Natural killer cell (primary cell): ENCODE measurements at regions not wholly inside any gene's neighbourhood (a gene's known extent, or its start where the extent isn't known, plus 50 kb on each side); places are given as distances from the start of the nearest gene placed in this dataset.

ENCODE experiments used
- ATAC-seq, 3 donors: fragments of 150-1000 bp in 2 of 3; fragments of 200-7000 bp in 1 of 3; cut with Tn5 transposase; 1 replicate in 1 of 3; 2 replicates in 2 of 3; pipeline ENCODE4 v1.10.0; 2021; ENCODE audit warnings: mild to moderate bottlenecking in 2 of 3, moderate library complexity in 2 of 3
- DNase-seq, 2 donors: peaks; one replicate each; pipeline versions ENCODE4 v3.0.0 to v3.0.0-alpha.2; 2013 to 2021; ENCODE audit warnings: mixed read lengths in 1 of 2
- H3K27ac ChIP-seq: one replicate; pipeline ENCODE4 v1.5.1; 2013; ENCODE audit warnings: mild to moderate bottlenecking, low read length
- H3K27me3 ChIP-seq: one replicate; pipeline ENCODE4 v1.6.1; 2013; ENCODE audit warnings: low read length; ENCODE audit not compliant: control insufficient read depth, insufficient read depth
- H3K36me3 ChIP-seq: one replicate; pipeline ENCODE4 v1.6.1; 2013; ENCODE audit warnings: low read length; ENCODE audit not compliant: control insufficient read depth, insufficient read depth
- H3K4me1 ChIP-seq: one replicate; pipeline ENCODE4 v1.6.1; 2013; ENCODE audit warnings: low read length; ENCODE audit not compliant: control insufficient read depth, insufficient read depth
- H3K4me3 ChIP-seq: one replicate; pipeline ENCODE4 v1.5.1; 2013; ENCODE audit warnings: low read length
- H3K9me3 ChIP-seq: one replicate; pipeline ENCODE4 v1.6.1; 2013; ENCODE audit warnings: low read length; ENCODE audit not compliant: control insufficient read depth, insufficient read depth
- H3K27ac Mint-ChIP-seq, 2 donors: one replicate each; pipeline ENCODE4 v1.8.0; 2022; ENCODE audit warnings: mild to moderate bottlenecking in 2 of 2, mixed read lengths in 2 of 2, moderate library complexity in 1 of 2
- H3K27me3 Mint-ChIP-seq, 2 donors: one replicate each; pipeline ENCODE4 v1.8.0; 2022; ENCODE audit warnings: low read depth in 2 of 2, mixed read lengths in 2 of 2
- H3K36me3 Mint-ChIP-seq: one replicate; pipeline ENCODE4 v1.8.0; 2022; ENCODE audit warnings: mixed read lengths
- H3K4me1 Mint-ChIP-seq, 2 donors: one replicate each; pipeline ENCODE4 v1.8.0; 2022; ENCODE audit warnings: mixed read lengths in 2 of 2
- H3K4me3 Mint-ChIP-seq: one replicate; pipeline ENCODE4 v1.8.0; 2022; ENCODE audit warnings: mild to moderate bottlenecking, moderate library complexity, mixed read lengths
- H3K9me3 Mint-ChIP-seq, 2 donors: one replicate each; pipeline ENCODE4 v1.8.0; 2022; ENCODE audit warnings: mixed read lengths in 2 of 2
- WGBS: methylation state at CpG from one replicate; pipeline ENCODE4 v1.1.7; 2013; ENCODE audit warnings: missing lambda C conversion rate; ENCODE audit not compliant: insufficient coverage; 5-methylcytosine and 5-hydroxymethylcytosine counted together
- intact Hi-C: fragments of 100-400 bp; cut with micrococcal nuclease; formaldehyde crosslinking; loops from one replicate; pipeline ENCODE4 v1.14.2; 2022
- TF ChIP-seq, protein P1 (sequence below): fragments of 200-600 bp; IDR thresholded peaks from one replicate; pipeline ENCODE4 v1.8.0; 2022; ENCODE audit warnings: antibody characterized with exemption

DNA sequence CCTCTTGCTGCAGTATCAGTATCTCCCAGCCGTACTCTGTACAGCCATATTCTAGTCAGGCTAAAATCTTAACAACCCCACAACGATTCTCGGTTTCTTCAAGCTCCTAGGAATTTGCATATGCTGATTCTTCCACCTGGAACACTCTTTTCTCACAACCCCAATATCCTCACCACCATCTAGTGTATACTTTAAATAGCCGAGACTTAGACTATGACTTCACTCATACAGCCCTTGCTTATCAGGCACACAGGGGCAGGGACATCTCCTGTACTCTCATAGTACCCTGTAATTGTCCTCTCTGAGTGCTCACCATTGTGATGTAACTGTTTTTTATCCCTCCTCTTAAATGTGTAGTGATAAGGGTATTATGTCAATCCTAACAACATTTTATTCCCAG is 2126.4 kb upstream of the TENM3 start:
- Histone ChIP-seq H3K27me3 (no peaks in the 10 kb centered on the region), H3K9me3 (no peaks in the 10 kb centered on the region), H3K36me3 (no peaks in the 10 kb centered on the region), H3K4me1 (no peaks in the 10 kb centered on the region), H3K27ac (no peak overlapping the region), H3K4me3 (no peak overlapping the region)
- H3K9me3 Mint-ChIP-seq: peaks cover 10 to 15% of the 10 kb centered on the region in 2 donors
- TF ChIP-seq, protein P1, sequence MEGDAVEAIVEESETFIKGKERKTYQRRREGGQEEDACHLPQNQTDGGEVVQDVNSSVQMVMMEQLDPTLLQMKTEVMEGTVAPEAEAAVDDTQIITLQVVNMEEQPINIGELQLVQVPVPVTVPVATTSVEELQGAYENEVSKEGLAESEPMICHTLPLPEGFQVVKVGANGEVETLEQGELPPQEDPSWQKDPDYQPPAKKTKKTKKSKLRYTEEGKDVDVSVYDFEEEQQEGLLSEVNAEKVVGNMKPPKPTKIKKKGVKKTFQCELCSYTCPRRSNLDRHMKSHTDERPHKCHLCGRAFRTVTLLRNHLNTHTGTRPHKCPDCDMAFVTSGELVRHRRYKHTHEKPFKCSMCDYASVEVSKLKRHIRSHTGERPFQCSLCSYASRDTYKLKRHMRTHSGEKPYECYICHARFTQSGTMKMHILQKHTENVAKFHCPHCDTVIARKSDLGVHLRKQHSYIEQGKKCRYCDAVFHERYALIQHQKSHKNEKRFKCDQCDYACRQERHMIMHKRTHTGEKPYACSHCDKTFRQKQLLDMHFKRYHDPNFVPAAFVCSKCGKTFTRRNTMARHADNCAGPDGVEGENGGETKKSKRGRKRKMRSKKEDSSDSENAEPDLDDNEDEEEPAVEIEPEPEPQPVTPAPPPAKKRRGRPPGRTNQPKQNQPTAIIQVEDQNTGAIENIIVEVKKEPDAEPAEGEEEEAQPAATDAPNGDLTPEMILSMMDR: no peak
- no peaks in the 10 kb centered on the region for H3K27me3 Mint-ChIP-seq
- WGBS: 92% methylated on average over 4 of the region's 4 CpGs
- no peak for ATAC-seq
- H3K36me3 Mint-ChIP-seq: no peaks in the 10 kb centered on the region
- no peak overlapping the region for H3K4me3 Mint-ChIP-seq
- DNase-seq: no peak
- no peaks in the 10 kb centered on the region for H3K4me1 Mint-ChIP-seq
- intact Hi-C loops: no loop called here
- no peak overlapping the region for H3K27ac Mint-ChIP-seq

DNA sequence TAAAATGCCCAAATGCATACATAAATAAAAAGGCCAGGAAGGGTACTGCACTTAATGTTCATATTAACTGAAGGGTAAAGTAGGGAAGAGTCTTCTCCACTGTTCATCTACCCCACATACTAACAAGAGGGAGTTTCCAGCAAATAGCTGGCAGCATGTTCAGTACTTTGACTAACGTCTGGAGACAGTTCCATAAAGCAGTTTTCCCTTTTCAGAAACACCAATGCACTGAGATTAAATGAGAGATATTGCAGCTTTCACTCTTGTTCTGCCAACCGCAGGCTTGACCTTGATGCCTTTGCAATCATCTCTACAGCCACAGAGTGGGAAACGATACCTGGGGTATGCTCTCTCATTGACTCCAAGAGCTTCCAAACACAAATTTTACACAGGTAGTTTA is 2123.1 kb upstream of the TENM3 start:
- H3K27ac ChIP-seq: no peak overlapping the region
- TF ChIP-seq, protein P1: no peak
- ATAC-seq: no peak
- Mint-ChIP-seq H3K4me3 (no peak overlapping the region), H3K36me3 (no peaks in the 10 kb centered on the region), H3K4me1 (no peaks in the 10 kb centered on the region), H3K27ac (no peak overlapping the region), H3K9me3 (peaks cover 8 to 16% of the 10 kb centered on the region in 2 donors), H3K27me3 (no peaks in the 10 kb centered on the region)
- no peaks in the 10 kb centered on the region for H3K9me3 ChIP-seq
- H3K4me3 ChIP-seq: no peak overlapping the region
- DNase-seq: no peak
- no peaks in the 10 kb centered on the region for H3K27me3 ChIP-seq
- WGBS: 82% methylated on average over 2 of the region's 3 CpGs
- intact Hi-C loops: no loop called here
- no peaks in the 10 kb centered on the region for H3K4me1 ChIP-seq
- no peaks in the 10 kb centered on the region for H3K36me3 ChIP-seq

DNA sequence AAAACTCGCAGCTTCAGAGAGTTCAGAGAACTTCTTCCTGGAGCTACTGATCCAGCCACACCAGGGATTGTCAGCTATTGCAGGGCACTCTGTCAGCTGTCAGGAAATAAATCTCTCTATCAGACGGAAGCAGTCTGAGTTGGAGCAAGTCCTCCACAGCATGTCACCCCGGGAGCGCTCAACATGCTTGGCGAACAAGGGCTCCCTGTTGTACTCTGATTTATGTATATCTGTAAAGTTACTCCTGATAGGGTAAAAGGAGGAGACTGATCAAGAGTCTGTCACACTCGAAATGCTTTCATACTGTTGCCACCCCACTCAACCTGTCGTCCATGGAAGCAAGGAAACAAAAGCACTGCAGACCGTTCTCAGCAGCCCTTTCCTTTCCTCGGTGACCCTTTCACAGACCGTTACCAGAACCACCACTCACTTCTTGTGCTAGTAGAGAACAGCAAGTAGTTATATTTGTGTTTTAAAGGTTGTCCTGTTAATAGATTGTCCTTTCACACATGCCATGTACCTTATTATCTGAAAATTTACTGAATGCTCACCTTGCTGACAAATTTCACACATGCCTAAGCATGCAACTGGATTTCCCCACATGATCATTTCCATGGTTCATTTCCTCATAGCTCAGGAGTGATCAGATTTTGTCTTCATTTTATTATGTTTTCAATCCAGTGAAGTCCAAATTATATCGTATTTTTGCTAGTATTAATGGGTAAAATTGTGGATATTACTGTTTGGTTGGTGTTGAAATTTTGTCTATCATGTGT is 2108.9 kb upstream of the TENM3 start:
- Mint-ChIP-seq H3K27ac (no peak overlapping the region), H3K9me3 (peaks cover 2 to 4% of the 10 kb centered on the region in 2 donors), H3K36me3 (no peaks in the 10 kb centered on the region), H3K4me3 (no peak overlapping the region), H3K4me1 (no peaks in the 10 kb centered on the region), H3K27me3 (no peaks in the 10 kb centered on the region)
- WGBS: 17% methylated on average over 9 of the region's 11 CpGs
- Histone ChIP-seq H3K27me3 (no peaks in the 10 kb centered on the region), H3K27ac (no peak overlapping the region), H3K4me3 (no peak overlapping the region), H3K4me1 (no peaks in the 10 kb centered on the region), H3K36me3 (no peaks in the 10 kb centered on the region), H3K9me3 (no peaks in the 10 kb centered on the region)
- DNase-seq (no peak), ATAC-seq (no peak)
- TF ChIP-seq, protein P1: no peak
- intact Hi-C loops: no loop called here

DNA sequence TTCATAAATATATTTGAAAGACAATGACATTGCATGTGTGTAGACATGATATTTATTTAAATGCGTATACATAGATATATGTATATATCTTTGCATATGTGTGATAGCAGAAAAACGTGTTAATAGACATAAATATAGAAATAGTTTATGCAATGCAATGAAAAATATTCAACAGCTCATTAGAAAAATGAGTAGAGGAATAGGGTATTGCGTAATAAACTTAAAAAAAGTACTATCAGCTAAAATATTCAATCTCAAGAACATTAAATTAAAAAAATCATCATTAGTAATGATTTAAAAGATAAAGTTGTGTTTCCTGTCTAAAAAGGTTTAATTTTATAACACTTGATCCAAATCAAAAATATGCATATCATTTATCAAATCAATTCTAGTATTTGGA is 2101.5 kb upstream of the TENM3 start:
- peaks cover 5 to 9% of the 10 kb centered on the region in 2 donors for H3K9me3 Mint-ChIP-seq

More for the DNA sequence above, 2101.5 kb upstream of the TENM3 start:
- H3K4me3 ChIP-seq: no peak overlapping the region
- H3K27me3 ChIP-seq: no peaks in the 10 kb centered on the region
- no peak for DNase-seq
- H3K36me3 Mint-ChIP-seq: no peaks in the 10 kb centered on the region
- no peak overlapping the region for H3K27ac ChIP-seq
- H3K27ac Mint-ChIP-seq: no peak overlapping the region
- no peak for ATAC-seq
- H3K27me3 Mint-ChIP-seq: no peaks in the 10 kb centered on the region
- H3K36me3 ChIP-seq: no peaks in the 10 kb centered on the region
- intact Hi-C loops: no loop called here
- TF ChIP-seq, protein P1: no peak
- no CpG with 5 or more reads among the region's 3 CpGs for WGBS
- no peaks in the 10 kb centered on the region for H3K9me3 ChIP-seq
- no peaks in the 10 kb centered on the region for H3K4me1 Mint-ChIP-seq
- H3K4me1 ChIP-seq: no peaks in the 10 kb centered on the region
- H3K4me3 Mint-ChIP-seq: no peak overlapping the region
